Stimulated activated CD4-positive, alpha-beta T cell treated with anti-CD3 and anti-CD28 coated beads, Interleukin-2, amount 100 ng/mL, for 4 hours (primary cell): ENCODE measurements at regions not wholly inside any gene's neighbourhood (a gene's known extent, or its start where the extent isn't known, plus 50 kb on each side); places are given as distances from the start of the nearest gene placed in this dataset.
"Not testable (repeated sequence)": the region's sequence is repeated elsewhere in the genome, so short reads cannot be mapped to it uniquely, and the experiment has no call there.

Source experiments
- DNase-seq: peaks from one replicate; pipeline ENCODE4 v3.0.0-alpha.2; 2020; ENCODE audit warnings: low read depth

- no peak for DNase-seq
These were observed 882.4 kb upstream of the EEF2KMT start for GRCh38 chr16:5979905-5980550.

DNA sequence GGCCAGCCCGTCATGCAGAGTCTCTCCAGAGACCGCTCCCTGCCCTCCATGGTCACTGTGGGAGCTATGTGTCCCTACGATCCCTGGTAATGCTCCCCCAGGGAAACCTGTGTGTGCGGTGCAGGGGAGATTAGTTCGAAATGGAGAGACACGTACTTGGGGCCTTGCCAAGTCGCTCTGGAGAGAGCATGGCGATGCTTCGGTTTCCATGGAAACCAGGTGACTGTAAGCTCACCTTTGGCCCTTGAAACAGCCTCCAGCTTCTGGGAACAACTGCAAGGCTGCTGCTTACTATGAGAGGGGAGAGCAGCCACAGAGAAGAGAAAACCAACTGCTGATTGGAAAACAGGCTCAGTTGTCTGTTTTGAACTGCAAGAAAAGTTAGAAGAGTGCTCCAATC, 879.7 kb upstream of the EEF2KMT start:
- DNase-seq: no peak

GRCh38 chr16:5972747-5973146, 875.2 kb upstream of the EEF2KMT start:
- no peak for DNase-seq

DNA sequence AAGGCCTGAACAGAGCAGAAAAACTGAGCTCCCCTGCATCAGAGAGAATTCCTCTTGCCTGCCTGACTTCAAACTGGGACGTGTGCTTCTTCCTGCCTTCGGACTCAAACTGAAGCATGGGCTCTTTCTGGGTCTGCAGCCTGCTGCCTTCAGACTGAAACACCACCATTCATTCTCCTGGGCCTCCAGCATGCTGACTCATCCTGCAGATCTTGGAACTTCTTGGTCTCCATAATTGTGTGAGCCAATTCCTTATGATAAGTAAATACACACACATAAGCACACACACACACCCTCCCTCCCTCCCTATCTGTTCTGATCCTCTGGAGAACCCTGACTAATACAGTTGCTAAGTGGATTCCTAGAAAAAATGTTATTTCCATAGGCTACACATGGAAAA, 874.3 kb upstream of the EEF2KMT start:
- DNase-seq: no peak

DNA sequence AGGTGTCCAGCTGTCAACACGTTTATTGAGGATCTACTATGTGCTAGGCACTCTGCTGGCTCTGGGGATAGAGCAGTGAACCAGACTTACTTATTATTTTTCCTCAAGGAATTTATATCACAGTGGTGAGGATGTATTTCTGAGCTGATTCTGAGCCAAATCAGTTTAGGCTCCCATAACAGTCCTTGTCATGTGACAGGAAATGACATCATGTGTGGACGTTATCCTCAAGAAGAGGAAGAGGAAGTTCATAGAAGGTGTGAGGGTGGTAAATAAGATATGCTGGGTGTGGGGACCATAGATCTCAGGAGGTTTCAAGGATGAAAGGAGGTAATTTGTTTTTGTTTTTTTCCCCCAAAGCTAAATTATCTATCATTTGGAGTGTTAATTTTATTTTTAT, 873.5 kb upstream of the EEF2KMT start:
- DNase-seq: no peak

GRCh38 chr16:5966004-5966403, 868.4 kb upstream of the EEF2KMT start:
- DNase-seq: no peak

DNA sequence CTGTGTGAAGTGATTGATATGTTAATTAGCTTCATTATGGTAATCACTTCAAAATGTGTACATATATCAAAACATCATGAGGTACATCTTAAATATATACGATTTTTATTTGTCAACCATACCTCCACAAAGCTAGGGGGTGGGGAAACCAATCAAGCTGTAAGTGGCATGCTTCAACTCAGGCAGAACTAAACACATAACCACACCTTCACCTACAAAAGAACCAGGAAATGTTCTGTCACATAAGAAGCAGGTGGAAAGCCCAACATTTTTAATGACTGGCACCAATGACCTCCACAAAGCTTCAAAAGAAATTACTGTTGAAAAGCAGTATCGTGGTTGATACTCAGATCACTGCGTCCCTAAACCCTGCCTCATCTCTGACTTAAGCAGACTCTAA, 867.7 kb upstream of the EEF2KMT start:
- DNase-seq: no peak

DNA sequence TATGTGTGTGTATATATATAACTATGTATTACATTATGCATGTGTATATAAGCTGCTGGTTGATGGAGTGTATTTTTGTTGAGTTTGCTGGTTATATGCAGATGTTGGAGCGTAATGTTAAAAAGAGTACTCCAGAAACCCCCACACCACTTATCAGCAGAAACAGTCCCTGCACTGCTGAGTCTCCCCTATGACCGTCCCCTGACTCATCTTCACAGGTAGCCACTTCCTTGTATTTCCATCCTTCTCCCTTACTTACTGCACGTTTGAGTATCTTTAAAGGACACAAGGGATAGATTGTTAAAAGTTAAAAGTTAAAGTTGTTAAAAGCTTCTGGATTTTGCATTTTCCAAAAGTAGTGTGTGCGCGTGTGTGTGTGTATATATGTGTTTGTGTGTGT, 853.9 kb upstream of the EEF2KMT start:
- DNase-seq: no peak

- no peak for DNase-seq
These were observed 847.4 kb upstream of the EEF2KMT start for GRCh38 chr16:5944971-5945370.

GRCh38 chr16:5938607-5939006, 841.0 kb upstream of the EEF2KMT start:
- no peak for DNase-seq

DNA sequence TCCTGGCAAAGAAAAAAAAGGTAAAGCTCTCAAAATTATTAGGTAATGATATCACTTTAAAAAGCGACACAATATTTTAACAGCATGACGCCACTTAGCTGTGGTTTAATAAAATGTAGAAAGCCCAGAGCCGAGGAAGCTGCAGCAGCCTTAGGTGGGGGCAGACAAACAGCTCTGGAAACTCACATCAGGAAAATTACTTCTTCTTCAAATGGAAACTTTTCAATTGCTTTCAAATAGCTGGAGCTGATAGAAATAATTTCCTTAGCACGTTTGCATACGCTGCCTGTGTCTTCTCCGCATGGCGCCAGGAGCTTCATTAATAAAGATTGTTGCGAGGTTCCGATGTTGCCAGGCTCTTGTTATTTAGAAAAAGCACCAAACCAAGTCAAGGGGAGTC, 835.3 kb upstream of the EEF2KMT start:
- DNase-seq: no peak

DNA sequence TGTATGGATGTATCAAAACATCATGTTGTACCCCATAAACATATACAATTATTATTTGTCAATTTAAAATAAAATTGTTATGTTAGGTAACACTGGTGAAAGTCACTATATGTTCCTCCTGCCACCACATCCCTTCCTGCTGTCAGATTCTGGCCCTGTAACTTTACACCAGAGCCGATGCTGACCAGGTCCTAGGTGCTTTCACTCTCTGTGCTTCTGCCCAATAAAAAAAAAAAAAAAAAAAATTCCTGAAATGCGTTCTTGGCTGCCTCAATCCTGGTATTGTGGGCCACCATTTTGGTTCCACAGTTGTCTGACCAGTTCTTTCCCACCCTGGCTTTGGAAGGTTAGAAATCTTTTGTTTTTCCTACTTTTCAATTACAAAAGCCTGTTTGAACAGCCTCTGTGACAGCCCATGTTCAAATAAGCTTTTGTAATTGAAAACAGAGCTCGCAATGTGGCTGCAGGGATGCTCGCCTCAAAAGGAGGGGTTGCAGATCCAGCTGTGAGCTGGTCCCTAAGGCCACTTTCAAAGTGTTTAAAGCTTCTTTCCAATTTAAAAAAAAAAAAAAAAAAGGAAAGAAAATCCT, 831.0 kb upstream of the EEF2KMT start:
- DNase-seq: no peak

DNA sequence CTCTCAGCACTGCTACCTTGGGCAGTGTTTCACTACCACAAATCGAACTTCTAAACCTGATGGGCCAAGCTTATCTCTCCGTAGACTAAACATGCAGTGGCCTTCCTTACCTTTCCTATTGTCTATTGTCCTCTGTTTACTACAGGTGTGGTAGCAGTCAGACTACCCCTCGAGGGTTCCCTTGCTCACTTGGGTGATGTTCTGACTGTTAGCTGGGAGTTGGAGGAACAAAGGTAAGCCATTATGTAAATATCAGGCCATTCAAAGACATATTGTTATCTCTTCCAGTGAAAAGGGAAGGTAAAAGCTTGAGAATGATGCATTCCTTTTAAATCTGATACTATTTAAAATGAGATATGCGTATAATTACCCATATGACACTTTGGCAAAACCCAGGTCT, 828.3 kb upstream of the EEF2KMT start:
- DNase-seq: no peak

GRCh38 chr16:5922686-5923085, 825.1 kb upstream of the EEF2KMT start:
- no peak for DNase-seq

DNA sequence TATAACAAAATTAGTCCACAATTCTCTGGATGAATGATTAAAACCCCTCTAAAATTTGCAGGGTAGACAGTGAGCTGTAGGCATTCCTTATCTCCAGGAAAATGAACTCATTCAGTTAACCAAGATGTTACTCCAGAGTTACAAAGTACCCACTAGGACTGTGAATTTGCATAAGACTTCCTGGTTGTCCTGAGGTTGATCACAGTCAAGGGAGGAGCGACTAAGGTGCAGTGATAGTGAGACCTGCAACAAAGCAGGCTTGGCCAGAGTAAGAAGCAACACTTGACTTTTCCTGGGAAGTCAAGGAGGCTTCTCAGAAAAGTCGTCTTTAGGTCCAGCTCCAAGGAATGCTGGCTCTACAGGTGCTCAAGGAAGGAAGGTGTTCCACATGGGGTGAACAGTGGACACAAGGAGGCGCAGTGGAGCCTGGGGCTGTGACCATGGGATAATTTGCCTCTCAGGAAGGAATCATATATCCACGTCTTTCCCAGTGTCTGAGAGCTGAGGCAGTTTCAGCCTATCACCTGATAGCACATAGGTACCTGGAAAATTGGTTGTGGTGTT, 821.1 kb upstream of the EEF2KMT start:
- DNase-seq: no peak

DNA sequence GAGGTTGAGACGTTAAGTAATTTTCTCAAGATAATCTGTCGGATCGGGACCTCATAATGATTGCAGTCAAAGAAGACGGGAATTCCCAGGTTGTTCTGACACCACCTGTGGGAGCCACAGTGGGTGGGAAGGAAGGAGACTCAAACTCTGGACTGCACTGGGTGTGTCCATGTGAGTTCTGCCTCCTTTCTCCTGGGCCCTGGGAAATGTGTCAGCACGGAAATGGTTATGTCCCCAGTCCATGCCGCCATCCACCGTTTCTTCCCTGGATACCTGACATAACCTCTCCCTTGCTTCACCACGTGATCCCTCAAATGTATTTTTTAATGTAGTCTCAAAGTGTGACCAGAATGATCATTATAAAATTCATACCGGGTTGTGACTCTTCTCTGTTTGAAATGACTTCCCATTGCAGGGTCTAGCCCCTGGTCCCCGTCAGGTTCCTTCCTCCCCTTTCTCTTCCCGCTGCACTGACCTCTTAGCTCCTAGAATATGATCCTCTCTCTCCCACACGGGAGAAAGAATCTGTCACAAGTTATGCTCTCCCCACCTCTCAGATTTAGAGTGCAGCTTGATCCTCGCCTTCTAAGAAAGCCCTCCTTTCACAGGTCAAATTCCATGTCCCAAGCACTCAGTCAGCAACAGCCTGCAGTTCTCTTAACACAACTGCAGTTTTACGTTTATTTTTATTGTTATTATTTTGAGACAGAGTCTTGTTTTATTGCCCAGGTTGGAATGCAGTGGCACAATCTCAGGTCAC, 820.0 kb upstream of the EEF2KMT start:
- DNase-seq: no peak

- no peak for DNase-seq
These were observed 819.2 kb upstream of the EEF2KMT start for GRCh38 chr16:5916711-5917191.

DNA sequence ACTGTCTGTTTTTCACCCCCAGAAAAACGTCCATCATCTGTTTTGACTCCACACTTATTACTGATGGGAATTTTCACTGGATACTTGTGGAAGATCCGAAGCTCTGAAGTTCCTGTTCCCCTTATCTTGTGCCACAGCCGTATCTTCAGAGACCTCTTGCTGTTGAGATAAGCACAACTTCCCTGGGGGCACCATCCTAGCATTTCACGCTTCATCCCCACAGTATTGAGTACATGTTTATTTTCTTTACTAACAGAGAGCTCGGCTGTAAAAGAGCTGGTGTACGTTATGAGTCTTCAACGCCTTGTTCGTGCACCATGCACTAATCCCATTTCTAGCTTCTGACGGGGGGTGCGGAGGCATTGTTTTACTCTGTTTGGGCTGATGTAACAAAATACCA, 813.6 kb upstream of the EEF2KMT start:
- DNase-seq: no peak

DNA sequence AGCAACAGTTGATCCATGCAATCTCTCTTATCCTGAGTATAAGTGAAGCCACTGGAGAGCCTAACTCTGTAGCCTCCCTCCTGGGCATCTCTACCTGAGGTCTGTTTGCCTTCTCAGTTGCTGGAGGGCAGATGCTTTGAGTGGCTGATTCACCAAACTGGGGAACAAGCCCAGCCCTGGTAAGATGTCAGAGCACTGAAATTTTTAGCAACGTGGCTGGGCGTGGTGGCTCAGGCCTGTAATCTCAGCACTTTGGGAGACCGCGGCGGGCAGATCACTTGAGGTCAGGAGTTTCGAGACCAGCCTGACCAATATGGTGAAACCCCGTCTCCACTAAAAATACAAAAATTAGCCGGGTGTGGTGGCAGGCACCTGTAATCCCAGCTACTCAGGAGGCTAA, 812.0 kb upstream of the EEF2KMT start:
- not testable (repeated sequence) for DNase-seq

DNA sequence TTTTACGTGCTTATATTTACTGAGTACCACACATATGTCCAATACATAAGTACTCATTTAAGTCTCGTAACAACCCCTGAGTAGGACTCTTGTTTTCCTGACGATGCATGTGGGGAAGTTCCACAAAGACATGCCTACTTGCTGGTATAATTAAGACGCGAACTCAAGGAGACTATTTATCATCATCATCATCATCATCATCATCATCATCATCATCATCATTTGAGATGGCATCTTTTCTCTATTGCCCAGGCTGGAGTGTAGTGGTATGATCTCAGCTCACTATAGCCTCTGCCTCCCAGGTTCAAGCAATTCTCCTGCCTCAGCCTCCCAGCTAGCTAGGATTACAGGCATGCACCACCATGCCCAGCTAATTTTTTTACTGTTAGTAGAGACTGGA, 809.9 kb upstream of the EEF2KMT start:
- DNase-seq: no peak

DNA sequence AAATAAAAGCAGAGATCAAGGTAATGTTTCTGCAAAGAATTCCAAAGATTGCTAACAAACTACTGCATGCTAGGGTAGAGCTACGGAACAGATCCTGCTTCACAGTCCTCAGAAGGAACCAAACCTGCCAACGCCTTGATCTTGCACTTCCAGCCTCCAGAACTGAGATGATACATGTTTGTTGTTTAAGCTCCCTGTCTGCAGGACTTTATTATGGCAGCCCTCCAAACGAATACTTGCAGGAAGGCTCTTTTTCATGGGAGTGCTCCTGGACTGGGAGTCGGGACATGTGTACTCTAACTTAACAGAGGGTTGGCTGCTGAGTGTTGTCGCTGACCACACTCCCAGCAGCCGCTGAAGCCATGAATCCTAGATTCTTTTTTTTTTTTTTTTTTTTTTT, 808.8 kb upstream of the EEF2KMT start:
- no peak for DNase-seq

- DNase-seq: no peak
These were observed 808.3 kb upstream of the EEF2KMT start for GRCh38 chr16:5905935-5906334.

- DNase-seq: no peak
These were observed 806.2 kb upstream of the EEF2KMT start for GRCh38 chr16:5903832-5904231.
